Psoas muscle (tissue), 7 donors: ENCODE measurements at regions not wholly inside any gene's neighbourhood (a gene's known extent, or its start where the extent isn't known, plus 50 kb on each side); places are given as distances from the start of the nearest gene placed in this dataset.

Experiments
- ATAC-seq, 4 donors: fragments of 200-7000 bp; cut with Tn5 transposase; one replicate each; pipeline ENCODE4 v1.9.1; 2020; ENCODE audit warnings: moderate library complexity in 3 of 4, mild to moderate bottlenecking in 2 of 4
- DNase-seq, 2 donors: peaks; one replicate each; pipeline ENCODE4 v3.0.0-alpha.2; 2020
- H3K27ac ChIP-seq: fragments of 200-600 bp; one replicate; pipeline ENCODE4 v1.8.0; 2022
- H3K27me3 ChIP-seq, 3 donors: fragments of 200-600 bp in 1 of 3; one replicate each; pipeline versions ENCODE4 v1.6.1 to v1.8.0; 2013 to 2022; ENCODE audit warnings: low read length in 2 of 3, mild to moderate bottlenecking in 2 of 3, moderate library complexity in 1 of 3; ENCODE audit not compliant: insufficient read depth in 3 of 3
- H3K36me3 ChIP-seq, 2 donors: fragments of 200-600 bp in 1 of 2; one replicate each; pipeline versions ENCODE4 v1.6.1 to v1.8.0; 2013 to 2022; ENCODE audit warnings: low read depth in 1 of 2, mild to moderate bottlenecking in 1 of 2, moderate library complexity in 1 of 2; ENCODE audit not compliant: insufficient read depth in 1 of 2
- H3K4me1 ChIP-seq: fragments of 200-600 bp; one replicate; pipeline ENCODE4 v1.8.0; 2022
- H3K4me3 ChIP-seq: fragments of 200-600 bp; one replicate; pipeline ENCODE4 v1.8.0; 2022; ENCODE audit warnings: mild to moderate bottlenecking
- H3K9me3 ChIP-seq: fragments of 200-600 bp; one replicate; pipeline ENCODE4 v1.8.0; 2022
- CTCF ChIP-seq: fragments of 200-600 bp; IDR thresholded peaks from one replicate; pipeline ENCODE4 v1.8.0; 2022; ENCODE audit warnings: antibody characterized with exemption
- WGBS, 3 donors: extraction: QIAGEN DNeasy Blood & Tissue Kit; methylation state at CpG; one replicate each; pipeline versions ENCODE4 v1.1.6 to v1.1.7; 2013; 5-methylcytosine and 5-hydroxymethylcytosine counted together
- intact Hi-C, 2 donors: fragments of 100-400 bp; cut with DNase I; formaldehyde crosslinking; loops; one replicate each; pipeline versions ENCODE4 v1.11.0 to v1.14.2; 2022
- donor health status: healthy with polysubstance abuse.
- donor health status: DM: no; HTN: no; CAD: no; lungs with moderate emphysema.
- donor health status: Bipolar disorder and iron deficiency.
- donor health status: healthy.
- donor health status: DM: yes; HTN: yes; CAD: no.
- donor health status: DM: no; HTN: no; CAD: no.
- donor health status: DM: yes; HTN: yes; CAD: no.

- H3K9me3 ChIP-seq: no peaks in the 10 kb centered on the region
- TF ChIP-seq CTCF: no peak
- no peaks in the 10 kb centered on the region for H3K36me3 ChIP-seq
- H3K27ac ChIP-seq: no peak overlapping the region
- no peaks in the 10 kb centered on the region for H3K27me3 ChIP-seq
- intact Hi-C loops: no loop called here
- ATAC-seq (no peak), DNase-seq (no peak)
- 90 to 96% (median 91%) methylated on average over 3 of the region's 3 CpGs for WGBS, 3 donors
- H3K4me3 ChIP-seq: no peak overlapping the region
- no peaks in the 10 kb centered on the region for H3K4me1 ChIP-seq
These were observed 221.4 kb downstream of the BLID start for GRCh38 chr11:121894581-121894980.

GRCh38 chr11:121892863-121893262, 223.2 kb downstream of the BLID start:
- H3K27me3 ChIP-seq: no peaks in the 10 kb centered on the region
- no peaks in the 10 kb centered on the region for H3K9me3 ChIP-seq
- no peak overlapping the region for H3K4me3 ChIP-seq
- peak in 1 of 4 donors; percentile 49 for ATAC-seq
- no peak for DNase-seq
- no peaks in the 10 kb centered on the region for H3K36me3 ChIP-seq
- TF ChIP-seq CTCF: no peak
- intact Hi-C loops: no loop called here
- WGBS, 3 donors: 49 to 59% (median 56%) methylated on average over 3 of the region's 3 CpGs
- H3K27ac ChIP-seq: no peak overlapping the region
- no peaks in the 10 kb centered on the region for H3K4me1 ChIP-seq

GRCh38 chr11:121892131-121892681, 223.8 kb downstream of the BLID start:
- intact Hi-C loops: no loop called here
- 31 to 37% (median 35%) methylated on average over 3 of the region's 3 CpGs for WGBS, 3 donors
- no peak overlapping the region for H3K27ac ChIP-seq
- H3K4me1 ChIP-seq: no peaks in the 10 kb centered on the region
- no peak for TF ChIP-seq CTCF
- no peaks in the 10 kb centered on the region for H3K36me3 ChIP-seq
- H3K27me3 ChIP-seq: no peaks in the 10 kb centered on the region
- no peak overlapping the region for H3K4me3 ChIP-seq
- H3K9me3 ChIP-seq: no peaks in the 10 kb centered on the region
- peak in 3 of 4 donors; percentile 27 to 63 (median 54) for ATAC-seq
- peak; percentile 42 to 60 for DNase-seq

- intact Hi-C loops: no loop called here
- no peaks in the 10 kb centered on the region for H3K9me3 ChIP-seq
- no peak overlapping the region for H3K4me3 ChIP-seq
- no peaks in the 10 kb centered on the region for H3K4me1 ChIP-seq
- H3K27me3 ChIP-seq: no peaks in the 10 kb centered on the region
- WGBS, 3 donors: 55 to 76% (median 64%) methylated on average over 6 of the region's 6 CpGs
- H3K36me3 ChIP-seq: no peaks in the 10 kb centered on the region
- ATAC-seq (no peak), DNase-seq (no peak)
- H3K27ac ChIP-seq: no peak overlapping the region
- no peak for TF ChIP-seq CTCF
These were observed 225.0 kb downstream of the BLID start for GRCh38 chr11:121890946-121891515.

- intact Hi-C loops: no loop called here
- H3K9me3 ChIP-seq: no peaks in the 10 kb centered on the region
- no peak overlapping the region for H3K27ac ChIP-seq
- WGBS, 3 donors: 41 to 53% (median 45%) methylated on average over 2 of the region's 2 CpGs
- ATAC-seq (no peak), DNase-seq (no peak)
- H3K27me3 ChIP-seq: no peaks in the 10 kb centered on the region
- no peaks in the 10 kb centered on the region for H3K4me1 ChIP-seq
- H3K4me3 ChIP-seq: no peak overlapping the region
- no peaks in the 10 kb centered on the region for H3K36me3 ChIP-seq
- TF ChIP-seq CTCF: no peak
These were observed 225.6 kb downstream of the BLID start for GRCh38 chr11:121890377-121890776.
